ENCODE measurements at regions not wholly inside any gene's neighbourhood (a gene's known extent, or its start where the extent isn't known, plus 50 kb on each side); places are given as distances from the start of the nearest gene placed in this dataset.

- Mint-ChIP-seq H3K27me3 (ENCODE audit: low read depth) (peaks cover 41% of the 10 kb centered on the region), H3K36me3 (ENCODE audit: insufficient read depth in 2 of 2) (peaks cover 0 to 3% of the 10 kb centered on the region in 2 donors), H3K4me3 (no peak overlapping the region), H3K9me3 (peaks cover 0 to 4% of the 10 kb centered on the region in 2 donors), H3K27ac (no peak overlapping the region), H3K4me1 (ENCODE audit: low read depth) (no peaks in the 10 kb centered on the region)
- no peak for ATAC-seq (replicated peaks in 1 of 2)
- DNase-seq = no peak
Observed at GRCh38 chr4:153988492-153989363, 199.8 kb upstream of the SFRP2 start.

GRCh38 chr4:153987291-153987690 lies 198.4 kb upstream of the SFRP2 start:
- H3K4me3 Mint-ChIP-seq = no peak overlapping the region
- no peak for ATAC-seq (replicated peaks in 1 of 2)

DNA sequence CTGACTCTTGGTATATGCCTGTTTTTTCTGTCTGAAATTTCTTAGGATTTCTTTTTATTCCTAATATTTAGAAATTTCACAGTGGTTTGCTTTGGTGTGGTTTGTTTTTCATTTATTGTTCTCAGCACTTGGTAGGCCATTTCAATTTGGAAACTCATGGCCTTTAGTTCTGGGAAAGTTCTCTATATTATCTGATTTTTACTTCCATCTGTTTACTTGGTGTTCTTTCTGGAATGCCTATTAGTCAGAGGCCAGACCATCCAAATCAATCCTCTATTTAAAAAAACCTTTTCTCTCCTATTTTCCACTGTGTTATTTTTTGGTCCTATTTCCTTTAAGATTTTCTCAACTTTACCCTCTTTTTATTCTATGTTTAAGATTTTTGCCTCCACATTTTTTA lies 188.1 kb upstream of the SFRP2 start:
- ATAC-seq (replicated peaks in 1 of 2) (no peak), DNase-seq (no peak)
- Mint-ChIP-seq H3K9me3 (peaks cover 15 to 20% of the 10 kb centered on the region in 2 donors), H3K36me3 (ENCODE audit: insufficient read depth in 2 of 2) (peaks cover 10 to 11% of the 10 kb centered on the region in 2 donors), H3K4me3 (no peak overlapping the region), H3K27ac (no peak overlapping the region), H3K27me3 (ENCODE audit: low read depth) (no peaks in the 10 kb centered on the region), H3K4me1 (ENCODE audit: low read depth) (no peaks in the 10 kb centered on the region)

More at GRCh38 chr4:153987291-153987690, 198.4 kb upstream of the SFRP2 start:
- peaks cover 0 to 3% of the 10 kb centered on the region in 2 donors for H3K36me3 Mint-ChIP-seq (ENCODE audit: insufficient read depth in 2 of 2)
- H3K4me1 Mint-ChIP-seq (ENCODE audit: low read depth) = no peaks in the 10 kb centered on the region
- H3K27me3 Mint-ChIP-seq (ENCODE audit: low read depth) = peaks cover 49% of the 10 kb centered on the region
- H3K9me3 Mint-ChIP-seq = peaks cover 0 to 4% of the 10 kb centered on the region in 2 donors
- H3K27ac Mint-ChIP-seq = no peak overlapping the region
- no peak for DNase-seq

DNA sequence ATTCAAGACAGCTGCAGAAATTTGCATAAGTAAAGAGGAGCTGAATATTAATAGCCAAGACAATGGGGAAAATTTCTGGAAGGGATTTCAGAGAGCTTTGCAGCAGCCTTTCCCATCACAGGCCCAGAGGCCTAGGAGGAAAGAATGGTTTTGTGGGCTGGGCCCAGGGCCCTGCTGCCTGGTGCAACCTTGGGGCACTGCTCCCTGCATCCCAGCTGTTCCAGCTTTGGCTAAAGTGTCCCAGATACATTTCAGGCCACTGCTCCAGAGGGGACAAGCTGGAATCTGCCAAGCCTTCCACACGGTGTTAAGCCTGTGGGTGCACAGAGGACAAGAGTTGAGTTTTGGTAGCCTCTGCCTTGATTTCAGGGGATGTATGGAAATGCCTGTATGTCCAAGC lies 185.6 kb upstream of the SFRP2 start:
- H3K4me3 Mint-ChIP-seq = no peak overlapping the region
- no peaks in the 10 kb centered on the region for H3K4me1 Mint-ChIP-seq (ENCODE audit: low read depth)
- ATAC-seq (replicated peaks in 1 of 2) (no peak), DNase-seq (no peak)
- peaks cover 13 to 20% of the 10 kb centered on the region in 2 donors for H3K9me3 Mint-ChIP-seq
- H3K36me3 Mint-ChIP-seq (ENCODE audit: insufficient read depth in 2 of 2) = peaks cover 8 to 10% of the 10 kb centered on the region in 2 donors
- H3K27ac Mint-ChIP-seq = no peak overlapping the region
- H3K27me3 Mint-ChIP-seq (ENCODE audit: low read depth) = no peaks in the 10 kb centered on the region

- no peak overlapping the region for H3K4me3 Mint-ChIP-seq
- no peak overlapping the region for H3K27ac Mint-ChIP-seq
- DNase-seq (no peak), ATAC-seq (replicated peaks in 1 of 2) (no peak)
- H3K9me3 Mint-ChIP-seq = peaks cover 13 to 20% of the 10 kb centered on the region in 2 donors
- no peaks in the 10 kb centered on the region for H3K27me3 Mint-ChIP-seq (ENCODE audit: low read depth)
- H3K4me1 Mint-ChIP-seq (ENCODE audit: low read depth) = no peaks in the 10 kb centered on the region
- H3K36me3 Mint-ChIP-seq (ENCODE audit: insufficient read depth in 2 of 2) = peaks cover 8 to 10% of the 10 kb centered on the region in 2 donors
Observed at GRCh38 chr4:153973942-153974341, 185.1 kb upstream of the SFRP2 start.

DNA sequence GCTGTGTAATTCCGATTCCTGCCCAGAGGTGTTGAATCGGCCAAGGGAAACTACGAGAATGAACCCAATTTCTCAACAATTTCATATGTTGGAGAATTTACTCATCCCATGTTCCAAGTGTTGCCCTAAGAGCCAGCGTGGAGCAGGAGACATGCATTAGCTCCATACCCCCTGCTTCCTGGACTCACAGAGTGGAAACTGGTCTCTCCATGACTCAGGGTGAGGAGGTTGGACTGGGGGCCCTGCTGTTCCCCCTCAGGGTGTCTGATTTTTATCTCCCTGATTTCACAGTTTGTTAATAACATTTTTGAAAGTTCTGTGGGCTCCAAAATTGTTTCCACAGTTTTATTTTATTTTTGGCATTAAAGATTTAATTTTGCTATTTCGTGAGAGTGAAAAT lies 183.0 kb upstream of the SFRP2 start:
- Mint-ChIP-seq H3K4me3 (no peak overlapping the region), H3K36me3 (ENCODE audit: insufficient read depth in 2 of 2) (peaks cover 8 to 10% of the 10 kb centered on the region in 2 donors), H3K27ac (no peak overlapping the region), H3K9me3 (peaks cover 13 to 20% of the 10 kb centered on the region in 2 donors), H3K4me1 (ENCODE audit: low read depth) (no peaks in the 10 kb centered on the region), H3K27me3 (ENCODE audit: low read depth) (no peaks in the 10 kb centered on the region)
- DNase-seq (no peak), ATAC-seq (replicated peaks in 1 of 2) (no peak)

- peaks cover 2% of the 10 kb centered on the region for H3K27me3 Mint-ChIP-seq (ENCODE audit: low read depth)
- no peak for DNase-seq
- H3K4me3 Mint-ChIP-seq = no peak overlapping the region
- peaks cover 5 to 11% of the 10 kb centered on the region in 2 donors for H3K9me3 Mint-ChIP-seq
- H3K4me1 Mint-ChIP-seq (ENCODE audit: low read depth) = no peaks in the 10 kb centered on the region
- H3K27ac Mint-ChIP-seq = no peak overlapping the region
- H3K36me3 Mint-ChIP-seq (ENCODE audit: insufficient read depth in 2 of 2) = peaks cover 5 to 8% of the 10 kb centered on the region in 2 donors
- no peak for ATAC-seq (replicated peaks in 1 of 2)
Observed at GRCh38 chr4:153970169-153970568, 181.3 kb upstream of the SFRP2 start.

GRCh38 chr4:153969542-153969941 lies 180.7 kb upstream of the SFRP2 start:
- peaks cover 8% of the 10 kb centered on the region for H3K27me3 Mint-ChIP-seq (ENCODE audit: low read depth)
- no peaks in the 10 kb centered on the region for H3K4me1 Mint-ChIP-seq (ENCODE audit: low read depth)
- H3K27ac Mint-ChIP-seq = no peak overlapping the region
- peaks cover 5 to 8% of the 10 kb centered on the region in 2 donors for H3K36me3 Mint-ChIP-seq (ENCODE audit: insufficient read depth in 2 of 2)
- H3K4me3 Mint-ChIP-seq = no peak overlapping the region
- ATAC-seq (replicated peaks in 1 of 2) (no peak), DNase-seq (no peak)
- H3K9me3 Mint-ChIP-seq = peaks cover 5 to 8% of the 10 kb centered on the region in 2 donors

DNA sequence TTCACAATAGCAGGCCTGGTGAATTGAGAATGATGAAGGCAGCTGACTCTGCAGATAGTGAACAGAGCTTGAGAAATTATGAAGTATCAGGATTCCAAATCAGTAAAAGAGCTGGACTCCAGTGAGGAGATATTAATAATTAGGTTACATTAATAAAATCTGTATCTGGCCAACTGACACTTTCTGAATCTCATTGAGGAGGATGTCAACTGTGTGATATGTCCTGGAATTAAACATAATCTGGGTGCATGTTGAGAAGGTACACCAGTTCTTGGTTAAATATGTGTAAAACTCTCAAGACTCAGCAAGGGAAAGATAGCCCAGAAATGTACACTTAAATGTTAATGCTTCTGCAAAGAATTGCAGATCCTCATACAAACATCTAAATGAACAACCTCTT lies 177.8 kb upstream of the SFRP2 start:
- ATAC-seq (replicated peaks in 1 of 2) (no peak), DNase-seq (no peak)
- no peak overlapping the region for H3K4me3 Mint-ChIP-seq
- H3K4me1 Mint-ChIP-seq (ENCODE audit: low read depth) = peaks cover 7% of the 10 kb centered on the region
- no peak overlapping the region for H3K27ac Mint-ChIP-seq
- H3K36me3 Mint-ChIP-seq (ENCODE audit: insufficient read depth in 2 of 2) = no peaks in the 10 kb centered on the region
- peaks cover 11% of the 10 kb centered on the region for H3K27me3 Mint-ChIP-seq (ENCODE audit: low read depth)
- H3K9me3 Mint-ChIP-seq = no peaks in the 10 kb centered on the region

- H3K9me3 Mint-ChIP-seq = peaks cover 3% of the 10 kb centered on the region in 2 donors
- DNase-seq (no peak), ATAC-seq (replicated peaks in 1 of 2) (no peak)
- peaks cover 7% of the 10 kb centered on the region for H3K4me1 Mint-ChIP-seq (ENCODE audit: low read depth)
- peaks cover 11% of the 10 kb centered on the region for H3K27me3 Mint-ChIP-seq (ENCODE audit: low read depth)
- no peak overlapping the region for H3K4me3 Mint-ChIP-seq
- no peak overlapping the region for H3K27ac Mint-ChIP-seq
- H3K36me3 Mint-ChIP-seq (ENCODE audit: insufficient read depth in 2 of 2) = peaks cover 3% of the 10 kb centered on the region in 2 donors
Observed at GRCh38 chr4:153963216-153963615, 174.3 kb upstream of the SFRP2 start.

DNA sequence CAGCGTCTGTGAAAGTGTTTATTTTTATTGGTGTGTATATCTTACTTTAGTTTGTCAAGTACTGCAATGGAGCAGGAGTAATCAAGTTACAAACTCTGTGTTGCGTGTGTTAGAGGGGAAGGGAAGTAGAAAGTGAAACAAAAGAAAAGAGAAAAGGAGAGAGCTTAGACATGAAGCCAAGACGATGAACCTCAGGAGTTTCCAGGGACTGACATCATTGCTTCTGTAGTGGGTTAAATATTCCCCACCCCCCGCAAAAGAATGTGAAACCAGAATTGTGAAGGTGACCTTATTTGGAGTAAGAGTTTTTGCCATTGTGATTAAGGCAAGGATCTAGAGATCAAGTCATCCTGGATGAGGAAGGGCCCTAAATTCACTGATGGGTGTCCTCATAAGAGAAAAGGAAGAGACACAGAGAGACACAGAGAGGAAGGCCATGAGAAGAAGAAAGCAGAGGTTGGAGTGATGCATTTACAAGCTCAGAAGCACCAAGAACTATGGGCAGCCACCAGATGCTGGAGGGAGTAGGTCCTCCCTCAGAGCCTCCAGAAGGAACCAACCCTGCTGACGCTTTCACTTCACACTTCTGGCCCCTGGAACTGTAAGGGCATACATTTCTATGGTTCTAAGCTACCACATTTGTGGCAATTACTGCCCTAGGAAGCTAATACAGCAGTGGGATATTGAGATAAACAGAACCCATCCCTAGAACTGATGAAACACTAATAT lies 173.6 kb upstream of the SFRP2 start:
- peaks cover 3 to 5% of the 10 kb centered on the region in 2 donors for H3K36me3 Mint-ChIP-seq (ENCODE audit: insufficient read depth in 2 of 2)
- ATAC-seq (replicated peaks in 1 of 2) (peak; percentile 78 to 82), DNase-seq (peak; percentile 6 to 23)
- peaks cover 7% of the 10 kb centered on the region for H3K4me1 Mint-ChIP-seq (ENCODE audit: low read depth)
- peaks cover 4 to 7% of the 10 kb centered on the region in 2 donors for H3K9me3 Mint-ChIP-seq
- H3K27me3 Mint-ChIP-seq (ENCODE audit: low read depth) = peaks cover 11% of the 10 kb centered on the region
- peak overlapping the region in 1 of 2 donors; percentile 73 for H3K4me3 Mint-ChIP-seq
- H3K27ac Mint-ChIP-seq = peak overlapping the region; percentile 64

DNA sequence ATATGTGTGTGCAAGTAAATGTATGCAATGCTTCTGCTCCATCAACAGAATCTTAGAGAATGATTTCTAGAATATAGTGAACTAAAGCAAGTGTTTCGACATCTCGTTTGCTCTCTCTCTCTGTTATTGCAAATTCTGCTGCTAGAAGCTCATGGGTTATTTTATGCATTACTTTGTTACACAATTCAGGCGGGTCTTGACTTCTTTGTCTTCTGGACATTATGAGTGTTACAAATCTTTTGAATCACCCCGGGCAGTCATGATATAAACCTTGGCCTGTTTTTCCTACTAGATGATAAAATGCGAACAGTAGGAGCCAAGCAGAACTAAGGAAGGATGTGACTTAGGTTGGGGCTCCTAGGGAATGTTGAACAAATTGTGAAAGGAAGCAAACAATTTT lies 166.4 kb upstream of the SFRP2 start:
- Mint-ChIP-seq H3K4me1 (ENCODE audit: low read depth) (peaks cover 4% of the 10 kb centered on the region), H3K9me3 (peaks cover 4 to 7% of the 10 kb centered on the region in 2 donors), H3K36me3 (ENCODE audit: insufficient read depth in 2 of 2) (peaks cover 3 to 5% of the 10 kb centered on the region in 2 donors), H3K27me3 (ENCODE audit: low read depth) (peaks cover 32% of the 10 kb centered on the region), H3K27ac (no peak overlapping the region), H3K4me3 (no peak overlapping the region)
- no peak for ATAC-seq (replicated peaks in 1 of 2)
- no peak for DNase-seq

GRCh38 chr4:153954654-153955053 lies 165.8 kb upstream of the SFRP2 start:
- DNase-seq (no peak), ATAC-seq (replicated peaks in 1 of 2) (no peak)
- Mint-ChIP-seq H3K9me3 (peaks cover 4 to 7% of the 10 kb centered on the region in 2 donors), H3K4me3 (no peak overlapping the region), H3K27ac (no peak overlapping the region), H3K4me1 (ENCODE audit: low read depth) (peaks cover 11% of the 10 kb centered on the region), H3K36me3 (ENCODE audit: insufficient read depth in 2 of 2) (peaks cover 3 to 5% of the 10 kb centered on the region in 2 donors), H3K27me3 (ENCODE audit: low read depth) (peaks cover 33% of the 10 kb centered on the region)
